ENCODE measurements at regions not wholly inside any gene's neighbourhood (a gene's known extent, or its start where the extent isn't known, plus 50 kb on each side); places are given as distances from the start of the nearest gene placed in this dataset.

DNA sequence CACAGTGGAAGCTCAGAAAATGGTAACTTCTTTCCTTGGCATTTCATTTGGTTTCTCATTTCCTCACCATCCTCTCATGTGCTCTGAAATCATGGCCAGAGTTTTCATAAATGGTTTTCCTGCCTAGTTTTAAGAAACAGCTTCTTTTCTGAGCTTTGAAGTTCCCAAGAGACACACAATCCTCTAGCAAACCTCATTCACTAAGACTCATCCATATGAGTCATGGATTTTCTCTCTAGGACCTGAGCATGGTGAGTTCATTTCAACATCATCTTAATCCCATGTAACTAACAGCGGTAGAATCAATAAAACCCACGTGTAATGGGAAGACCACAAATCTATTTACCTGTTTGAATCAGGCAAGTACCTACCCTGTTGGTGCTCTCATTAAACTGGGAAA is 274.5 kb upstream of the LRTM1 start:
- H3K9me3 ChIP-seq = no peaks in the 10 kb centered on the region
- intact Hi-C loops (cut with DNase I; ENCODE audit: low total_unique reads) = no loop called here
- H3K27me3 ChIP-seq = no peaks in the 10 kb centered on the region
- H3K27ac ChIP-seq = no peak overlapping the region
- no peak overlapping the region for H3K4me3 ChIP-seq
- H3K4me1 ChIP-seq = no peaks in the 10 kb centered on the region
- TF ChIP-seq, protein P1, sequence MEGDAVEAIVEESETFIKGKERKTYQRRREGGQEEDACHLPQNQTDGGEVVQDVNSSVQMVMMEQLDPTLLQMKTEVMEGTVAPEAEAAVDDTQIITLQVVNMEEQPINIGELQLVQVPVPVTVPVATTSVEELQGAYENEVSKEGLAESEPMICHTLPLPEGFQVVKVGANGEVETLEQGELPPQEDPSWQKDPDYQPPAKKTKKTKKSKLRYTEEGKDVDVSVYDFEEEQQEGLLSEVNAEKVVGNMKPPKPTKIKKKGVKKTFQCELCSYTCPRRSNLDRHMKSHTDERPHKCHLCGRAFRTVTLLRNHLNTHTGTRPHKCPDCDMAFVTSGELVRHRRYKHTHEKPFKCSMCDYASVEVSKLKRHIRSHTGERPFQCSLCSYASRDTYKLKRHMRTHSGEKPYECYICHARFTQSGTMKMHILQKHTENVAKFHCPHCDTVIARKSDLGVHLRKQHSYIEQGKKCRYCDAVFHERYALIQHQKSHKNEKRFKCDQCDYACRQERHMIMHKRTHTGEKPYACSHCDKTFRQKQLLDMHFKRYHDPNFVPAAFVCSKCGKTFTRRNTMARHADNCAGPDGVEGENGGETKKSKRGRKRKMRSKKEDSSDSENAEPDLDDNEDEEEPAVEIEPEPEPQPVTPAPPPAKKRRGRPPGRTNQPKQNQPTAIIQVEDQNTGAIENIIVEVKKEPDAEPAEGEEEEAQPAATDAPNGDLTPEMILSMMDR (IDR thresholded peaks at IDR 0.05) = no peak
- DNase-seq = no peak
- no peaks in the 10 kb centered on the region for H3K36me3 ChIP-seq

DNA sequence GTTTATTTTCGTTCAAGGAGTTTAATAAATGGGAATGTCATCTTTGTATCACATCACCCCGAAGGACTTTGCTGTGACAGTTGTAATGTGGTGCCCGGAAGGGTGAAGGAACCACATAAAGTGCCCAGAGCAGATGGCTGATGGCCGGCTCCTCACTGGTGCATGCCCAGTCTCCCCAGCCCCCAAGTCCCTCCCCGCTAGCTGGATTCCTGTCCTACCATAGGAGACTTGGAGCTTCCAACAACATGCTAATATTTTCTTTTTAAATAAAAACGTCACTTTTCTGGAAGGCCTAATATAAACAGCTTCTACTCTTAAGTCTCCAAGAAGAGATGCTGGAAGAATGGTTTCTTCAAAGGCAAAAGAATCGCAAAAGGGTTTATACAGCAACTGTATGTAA is 273.9 kb upstream of the LRTM1 start:
- Histone ChIP-seq H3K4me1 (no peaks in the 10 kb centered on the region), H3K9me3 (no peaks in the 10 kb centered on the region), H3K4me3 (no peak overlapping the region), H3K27me3 (no peaks in the 10 kb centered on the region), H3K27ac (no peak overlapping the region), H3K36me3 (no peaks in the 10 kb centered on the region)
- intact Hi-C loops (cut with DNase I; ENCODE audit: low total_unique reads) = no loop called here
- TF ChIP-seq, protein P1 (IDR thresholded peaks at IDR 0.05) = no peak
- DNase-seq = no peak

DNA sequence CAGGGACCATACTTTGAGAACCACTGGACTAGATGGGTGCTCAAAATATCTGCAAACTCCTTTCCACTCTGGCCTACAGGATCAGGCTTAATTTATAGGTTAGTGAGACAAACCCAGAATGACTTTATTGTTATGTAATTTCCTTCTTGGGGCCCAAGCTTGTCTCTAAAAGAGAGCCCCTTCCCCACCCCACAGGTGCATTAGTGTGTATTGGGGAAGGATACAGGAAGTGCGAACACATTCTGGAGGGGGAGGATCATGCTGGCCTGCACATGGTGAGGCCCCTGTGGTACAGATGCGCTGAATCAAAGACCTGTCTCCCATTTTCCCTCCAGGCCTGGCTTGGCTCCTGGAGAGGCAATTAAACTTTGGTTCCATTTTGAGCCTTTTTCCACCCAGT is 273.0 kb upstream of the LRTM1 start:
- DNase-seq = no peak
- H3K27me3 ChIP-seq = no peaks in the 10 kb centered on the region
- intact Hi-C loops (cut with DNase I; ENCODE audit: low total_unique reads) = no loop called here
- no peak overlapping the region for H3K27ac ChIP-seq
- no peak overlapping the region for H3K4me3 ChIP-seq
- H3K9me3 ChIP-seq = no peaks in the 10 kb centered on the region
- no peaks in the 10 kb centered on the region for H3K4me1 ChIP-seq
- no peaks in the 10 kb centered on the region for H3K36me3 ChIP-seq
- TF ChIP-seq, protein P1 (IDR thresholded peaks at IDR 0.05) = no peak

DNA sequence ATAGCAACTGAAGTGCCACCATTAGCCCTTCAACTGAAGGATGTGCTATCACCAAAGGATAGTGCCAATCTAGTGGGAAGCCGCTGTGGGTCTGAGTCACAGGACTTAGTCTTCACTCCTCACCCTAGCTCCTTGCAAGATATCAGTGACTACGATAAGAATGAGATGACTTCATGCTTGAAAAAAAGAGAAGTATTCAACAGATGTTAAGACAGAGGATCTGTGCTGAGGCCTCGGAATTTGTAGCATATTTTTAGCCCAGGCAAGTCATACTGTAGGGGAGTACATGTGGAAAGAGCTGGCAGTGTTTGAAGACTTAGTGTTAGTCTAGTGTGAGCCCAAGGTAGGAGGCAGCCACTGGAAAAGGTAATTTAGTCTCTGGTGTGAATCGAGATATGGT is 270.7 kb upstream of the LRTM1 start:
- Histone ChIP-seq H3K36me3 (no peaks in the 10 kb centered on the region), H3K4me3 (no peak overlapping the region), H3K27ac (no peak overlapping the region), H3K27me3 (no peaks in the 10 kb centered on the region), H3K9me3 (no peaks in the 10 kb centered on the region), H3K4me1 (no peaks in the 10 kb centered on the region)
- intact Hi-C loops (cut with DNase I; ENCODE audit: low total_unique reads) = no loop called here
- no peak for DNase-seq
- TF ChIP-seq, protein P1 (IDR thresholded peaks at IDR 0.05) = no peak

DNA sequence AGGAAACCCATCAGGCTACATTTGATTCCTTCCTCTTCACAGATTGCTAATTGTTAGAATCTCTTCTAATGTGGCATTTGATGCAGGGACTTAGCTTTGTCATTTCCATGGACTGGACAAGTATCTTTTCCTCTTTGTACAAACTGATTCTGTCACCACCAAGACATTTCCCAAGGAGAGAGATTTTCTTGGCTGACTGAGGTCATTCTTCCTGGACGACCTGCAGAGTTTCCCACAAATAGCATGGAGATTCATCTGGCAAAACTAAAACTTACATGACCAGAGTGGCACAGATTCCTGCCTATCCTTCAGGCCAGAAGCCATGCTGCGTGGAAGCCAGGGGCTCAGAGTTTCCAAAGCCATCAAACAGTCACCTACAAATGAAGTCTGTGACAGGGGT is 269.2 kb upstream of the LRTM1 start:
- no peak for DNase-seq
- Histone ChIP-seq H3K27me3 (no peaks in the 10 kb centered on the region), H3K27ac (no peak overlapping the region), H3K9me3 (no peaks in the 10 kb centered on the region), H3K4me3 (no peak overlapping the region), H3K4me1 (no peaks in the 10 kb centered on the region), H3K36me3 (no peaks in the 10 kb centered on the region)
- TF ChIP-seq, protein P1 (IDR thresholded peaks at IDR 0.05) = no peak
- intact Hi-C loops (cut with DNase I; ENCODE audit: low total_unique reads) = no loop called here

DNA sequence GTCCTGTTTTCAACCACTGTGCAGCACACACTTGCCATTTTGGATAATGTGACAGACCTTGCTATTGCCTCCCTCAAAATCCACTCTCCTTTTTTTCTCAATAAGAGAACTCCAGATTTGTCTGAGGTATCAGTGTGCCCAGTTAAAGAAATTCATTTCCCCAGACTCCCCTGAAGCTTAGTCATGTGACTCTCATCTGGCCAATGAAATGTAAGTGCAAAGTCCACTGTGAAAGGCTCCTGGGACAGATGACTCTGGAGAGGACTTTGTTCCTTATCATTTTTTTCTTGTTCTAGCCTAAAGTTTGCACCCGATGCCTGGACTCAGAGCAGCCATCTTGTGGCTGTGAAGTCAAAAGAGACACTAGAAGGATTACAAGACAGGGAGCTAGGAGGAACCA is 268.6 kb upstream of the LRTM1 start:
- Histone ChIP-seq H3K27me3 (no peaks in the 10 kb centered on the region), H3K9me3 (no peaks in the 10 kb centered on the region), H3K27ac (no peak overlapping the region), H3K36me3 (no peaks in the 10 kb centered on the region), H3K4me3 (no peak overlapping the region), H3K4me1 (no peaks in the 10 kb centered on the region)
- TF ChIP-seq, protein P1 (IDR thresholded peaks at IDR 0.05) = no peak
- intact Hi-C loops (cut with DNase I; ENCODE audit: low total_unique reads) = no loop called here
- no peak for DNase-seq
